Heart left ventricle (tissue), 13 donors: ENCODE measurements at regions not wholly inside any gene's neighbourhood (a gene's known extent, or its start where the extent isn't known, plus 50 kb on each side); places are given as distances from the start of the nearest gene placed in this dataset.

Experiments
- POLR2A ChIP-seq, 2 donors: fragments of 450-650 bp; IDR thresholded peaks; one replicate each; pipeline ENCODE4 v1.6.1; 2017; ENCODE audit warnings: antibody characterized with exemption in 2 of 2, mild to moderate bottlenecking in 2 of 2, moderate library complexity in 2 of 2
- TF ChIP-seq, protein P1 (sequence below), 12 donors: fragments of 200-600 bp; sonication (generic) in 4 of 12; IDR thresholded peaks; one replicate each; pipeline versions ENCODE4 v1.5.0 to v1.8.0; 2018 to 2022; ENCODE audit warnings: antibody characterized with exemption in 12 of 12, mild to moderate bottlenecking in 5 of 12
- donor health status: ischemic (EF 13 %, LVEDD 7.1; RV severe dilation, severe dysfunction).
- donor health status: DM: no; HTN: yes; CAD: no.
- donor health status: DM: no; HTN: no; CAD: no.
- donor health status: ischemic (EF 25% LVEDD 6.9; RV normal size, moderate dysfunction).
- donor health status: ischemic (EF 25% LVEDD 5.7; RV mildly dilated, moderate dysfunction).
- donor health status: ischemic (EF 35%, LVEDD 5.7; RV mildly dilated, moderate dysfunction).
- donor health status: nonischemic (EF 11% LVEDD 7.7; RV severe dilation, severe dysfunction).
- donor health status: DM: yes; HTN: yes; CAD: no.
- donor health status: PGD.
- donor health status: ischemic (EF 29% LVEDD 5.4; RV normal size, mild dysfunction).
- donor health status: nonischemic (EF 23%, LVEDD 6.1; RV moderate dilation, normal function).

DNA sequence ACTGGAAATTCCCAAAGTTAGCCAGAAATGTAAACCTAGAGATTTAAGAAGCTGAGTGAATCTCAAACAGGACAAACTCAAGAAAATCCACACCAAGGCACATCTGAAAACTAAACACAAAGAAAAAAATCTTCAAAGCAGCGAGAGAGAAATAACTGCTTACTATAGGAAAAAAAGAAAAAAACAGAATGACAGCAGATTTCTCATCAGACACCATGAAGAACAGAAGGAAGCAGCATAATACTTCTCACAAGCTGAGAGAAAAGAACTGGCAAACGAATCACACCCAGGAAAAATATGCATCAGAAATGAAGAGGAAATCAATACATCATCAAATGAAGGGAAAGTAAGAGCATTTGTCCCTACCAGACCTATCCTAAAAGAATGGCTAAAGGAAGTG, 236.3 kb upstream of the ADAMTS3 start:
- TF ChIP-seq, protein P1, sequence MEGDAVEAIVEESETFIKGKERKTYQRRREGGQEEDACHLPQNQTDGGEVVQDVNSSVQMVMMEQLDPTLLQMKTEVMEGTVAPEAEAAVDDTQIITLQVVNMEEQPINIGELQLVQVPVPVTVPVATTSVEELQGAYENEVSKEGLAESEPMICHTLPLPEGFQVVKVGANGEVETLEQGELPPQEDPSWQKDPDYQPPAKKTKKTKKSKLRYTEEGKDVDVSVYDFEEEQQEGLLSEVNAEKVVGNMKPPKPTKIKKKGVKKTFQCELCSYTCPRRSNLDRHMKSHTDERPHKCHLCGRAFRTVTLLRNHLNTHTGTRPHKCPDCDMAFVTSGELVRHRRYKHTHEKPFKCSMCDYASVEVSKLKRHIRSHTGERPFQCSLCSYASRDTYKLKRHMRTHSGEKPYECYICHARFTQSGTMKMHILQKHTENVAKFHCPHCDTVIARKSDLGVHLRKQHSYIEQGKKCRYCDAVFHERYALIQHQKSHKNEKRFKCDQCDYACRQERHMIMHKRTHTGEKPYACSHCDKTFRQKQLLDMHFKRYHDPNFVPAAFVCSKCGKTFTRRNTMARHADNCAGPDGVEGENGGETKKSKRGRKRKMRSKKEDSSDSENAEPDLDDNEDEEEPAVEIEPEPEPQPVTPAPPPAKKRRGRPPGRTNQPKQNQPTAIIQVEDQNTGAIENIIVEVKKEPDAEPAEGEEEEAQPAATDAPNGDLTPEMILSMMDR (IDR thresholded peaks at IDR 0.05), result no peak
- TF ChIP-seq POLR2A (IDR thresholded peaks at IDR 0.05), result no peak
